ENCODE measurements at regions not wholly inside any gene's neighbourhood (a gene's known extent, or its start where the extent isn't known, plus 50 kb on each side); places are given as distances from the start of the nearest gene placed in this dataset.

- no peak for TF ChIP-seq CTCF (conservative IDR thresholded peaks at IDR 0.05 in 1 of 2, IDR thresholded peaks at IDR 0.05 in 1 of 2; ENCODE audit: extremely low read depth in 1 of 2, insufficient read depth in 1 of 2, low read depth in 1 of 2, low read length in 2 of 2)
- no peak for TF ChIP-seq EZH2 (IDR thresholded peaks at IDR 0.05; ENCODE audit: borderline replicate concordance, low read length)
Measured at GRCh38 chr5:155626592-155626991, 613.0 kb downstream of the KIF4B start.
